ENCODE measurements at regions not wholly inside any gene's neighbourhood (a gene's known extent, or its start where the extent isn't known, plus 50 kb on each side); places are given as distances from the start of the nearest gene placed in this dataset.

- in situ Hi-C loops (cut with HindIII; ENCODE audit: low sequenced_read_pairs), result no loop called here
These were observed 216.0 kb upstream of the KLF4 start for GRCh38 chr9:107705521-107705920.

GRCh38 chr9:107704774-107705173 is 215.2 kb upstream of the KLF4 start:
- in situ Hi-C loops (cut with HindIII; ENCODE audit: low sequenced_read_pairs), result no loop called here

GRCh38 chr9:107703651-107704050 is 214.1 kb upstream of the KLF4 start:
- in situ Hi-C loops (cut with HindIII; ENCODE audit: low sequenced_read_pairs), result no loop called here

GRCh38 chr9:107700847-107701246 is 211.3 kb upstream of the KLF4 start:
- in situ Hi-C loops (cut with HindIII; ENCODE audit: low sequenced_read_pairs), result no loop called here

- in situ Hi-C loops (cut with HindIII; ENCODE audit: low sequenced_read_pairs), result no loop called here
These were observed 209.7 kb upstream of the KLF4 start for GRCh38 chr9:107699231-107699630.

GRCh38 chr9:107698779-107699178 is 209.2 kb upstream of the KLF4 start:
- in situ Hi-C loops (cut with HindIII; ENCODE audit: low sequenced_read_pairs), result no loop called here

- in situ Hi-C loops (cut with HindIII; ENCODE audit: low sequenced_read_pairs), result no loop called here
These were observed 206.7 kb upstream of the KLF4 start for GRCh38 chr9:107696302-107696701.

- in situ Hi-C loops (cut with HindIII; ENCODE audit: low sequenced_read_pairs), result no loop called here
These were observed 204.8 kb upstream of the KLF4 start for GRCh38 chr9:107694390-107694789.

- in situ Hi-C loops (cut with HindIII; ENCODE audit: low sequenced_read_pairs), result no loop called here
These were observed 204.2 kb upstream of the KLF4 start for GRCh38 chr9:107693625-107694326.

GRCh38 chr9:107691664-107692063 is 202.1 kb upstream of the KLF4 start:
- in situ Hi-C loops (cut with HindIII; ENCODE audit: low sequenced_read_pairs), result no loop called here

- in situ Hi-C loops (cut with HindIII; ENCODE audit: low sequenced_read_pairs), result no loop called here
These were observed 200.5 kb upstream of the KLF4 start for GRCh38 chr9:107690021-107690420.

GRCh38 chr9:107688728-107689127 is 199.2 kb upstream of the KLF4 start:
- in situ Hi-C loops (cut with HindIII; ENCODE audit: low sequenced_read_pairs), result no loop called here

- in situ Hi-C loops (cut with HindIII; ENCODE audit: low sequenced_read_pairs), result no loop called here
These were observed 196.3 kb upstream of the KLF4 start for GRCh38 chr9:107685901-107686300.

- in situ Hi-C loops (cut with HindIII; ENCODE audit: low sequenced_read_pairs), result no loop called here
These were observed 195.8 kb upstream of the KLF4 start for GRCh38 chr9:107685376-107685775.

- in situ Hi-C loops (cut with HindIII; ENCODE audit: low sequenced_read_pairs), result no loop called here
These were observed 194.7 kb upstream of the KLF4 start for GRCh38 chr9:107684224-107684623.

GRCh38 chr9:107683566-107683965 is 194.0 kb upstream of the KLF4 start:
- in situ Hi-C loops (cut with HindIII; ENCODE audit: low sequenced_read_pairs), result no loop called here

- in situ Hi-C loops (cut with HindIII; ENCODE audit: low sequenced_read_pairs), result no loop called here
These were observed 192.4 kb upstream of the KLF4 start for GRCh38 chr9:107681988-107682387.

GRCh38 chr9:107675351-107676259 is 186.0 kb upstream of the KLF4 start:
- in situ Hi-C loops (cut with HindIII; ENCODE audit: low sequenced_read_pairs), result no loop called here

- in situ Hi-C loops (cut with HindIII; ENCODE audit: low sequenced_read_pairs), result no loop called here
These were observed 185.2 kb upstream of the KLF4 start for GRCh38 chr9:107674721-107675277.

- in situ Hi-C loops (cut with HindIII; ENCODE audit: low sequenced_read_pairs), result no loop called here
These were observed 184.5 kb upstream of the KLF4 start for GRCh38 chr9:107673861-107674720.

GRCh38 chr9:107671588-107671987 is 182.0 kb upstream of the KLF4 start:
- in situ Hi-C loops (cut with HindIII; ENCODE audit: low sequenced_read_pairs), result no loop called here

Measured in endothelial cell of hepatic sinusoid (primary cell).